Nephron (organoid): ENCODE measurements at regions not wholly inside any gene's neighbourhood (a gene's known extent, or its start where the extent isn't known, plus 50 kb on each side); places are given as distances from the start of the nearest gene placed in this dataset.

Source experiments
- H3K27ac Mint-ChIP-seq, 3 experiments: 2 replicates each; pipeline ENCODE4 v1.8.0; 2020; ENCODE audit warnings: mixed read lengths in 3 of 3, mild to moderate bottlenecking in 2 of 3, moderate library complexity in 1 of 3
- H3K27me3 Mint-ChIP-seq: 2 replicates; pipeline ENCODE4 v1.8.0; 2021; ENCODE audit warnings: low read depth, mild to moderate bottlenecking, moderate library complexity, mixed read lengths
- H3K36me3 Mint-ChIP-seq: 2 replicates; pipeline ENCODE4 v1.8.0; 2020; ENCODE audit warnings: low read depth, mixed read lengths
- H3K4me1 Mint-ChIP-seq: 2 replicates; pipeline ENCODE4 v1.8.0; 2020; ENCODE audit warnings: mixed read lengths
- H3K4me3 Mint-ChIP-seq, 3 experiments: 2 replicates each; pipeline ENCODE4 v1.8.0; 2020; ENCODE audit warnings: mild to moderate bottlenecking in 3 of 3, mixed read lengths in 3 of 3, moderate library complexity in 2 of 3
- H3K9me3 Mint-ChIP-seq: 2 replicates; pipeline ENCODE4 v1.8.0; 2020; ENCODE audit warnings: mixed read lengths
- TF ChIP-seq, protein P1 (sequence below), 3 experiments: fragments of 200-600 bp; sonication (generic); IDR thresholded peaks; one replicate each; pipeline ENCODE4 v1.5.0; 2021; ENCODE audit warnings: antibody characterized with exemption in 3 of 3; ENCODE audit not compliant: unreplicated experiment in 3 of 3

DNA sequence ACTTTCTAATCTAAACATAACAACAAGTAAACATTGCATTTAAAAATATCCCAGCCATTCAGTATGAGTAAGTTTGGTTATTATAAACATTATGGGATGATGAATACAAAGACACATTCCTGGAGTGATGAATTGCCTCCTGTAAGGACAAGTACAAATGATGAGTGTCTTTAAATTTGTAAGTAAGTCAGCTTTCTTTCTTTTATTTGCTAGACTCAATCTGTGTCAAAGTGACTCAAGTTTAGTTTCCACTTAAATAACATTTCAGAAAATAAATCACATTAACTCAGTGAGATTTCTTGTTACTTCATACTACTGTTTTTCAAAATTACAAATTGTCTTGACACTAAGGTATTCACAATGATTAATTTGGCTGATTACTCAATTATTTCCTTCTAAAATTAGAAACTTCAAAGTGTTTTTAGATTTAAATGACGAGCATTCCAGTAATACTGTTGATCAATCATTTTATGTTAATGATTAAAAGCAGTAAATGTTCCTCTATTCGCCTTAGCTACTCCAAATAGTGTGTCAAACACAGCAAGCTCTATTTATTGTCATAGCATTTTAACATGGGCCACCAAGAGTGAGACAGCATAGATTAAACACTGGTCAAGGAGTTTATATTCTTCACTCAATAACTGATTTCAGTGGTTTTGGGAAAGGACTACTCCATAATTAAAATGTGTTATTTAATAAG, 658.0 kb upstream of the MDGA2 start:
- H3K27me3 Mint-ChIP-seq: no peaks in the 10 kb centered on the region
- H3K9me3 Mint-ChIP-seq: peaks cover 13% of the 10 kb centered on the region
- H3K4me3 Mint-ChIP-seq: no peak overlapping the region
- H3K36me3 Mint-ChIP-seq: no peaks in the 10 kb centered on the region
- H3K4me1 Mint-ChIP-seq: no peaks in the 10 kb centered on the region
- TF ChIP-seq, protein P1, sequence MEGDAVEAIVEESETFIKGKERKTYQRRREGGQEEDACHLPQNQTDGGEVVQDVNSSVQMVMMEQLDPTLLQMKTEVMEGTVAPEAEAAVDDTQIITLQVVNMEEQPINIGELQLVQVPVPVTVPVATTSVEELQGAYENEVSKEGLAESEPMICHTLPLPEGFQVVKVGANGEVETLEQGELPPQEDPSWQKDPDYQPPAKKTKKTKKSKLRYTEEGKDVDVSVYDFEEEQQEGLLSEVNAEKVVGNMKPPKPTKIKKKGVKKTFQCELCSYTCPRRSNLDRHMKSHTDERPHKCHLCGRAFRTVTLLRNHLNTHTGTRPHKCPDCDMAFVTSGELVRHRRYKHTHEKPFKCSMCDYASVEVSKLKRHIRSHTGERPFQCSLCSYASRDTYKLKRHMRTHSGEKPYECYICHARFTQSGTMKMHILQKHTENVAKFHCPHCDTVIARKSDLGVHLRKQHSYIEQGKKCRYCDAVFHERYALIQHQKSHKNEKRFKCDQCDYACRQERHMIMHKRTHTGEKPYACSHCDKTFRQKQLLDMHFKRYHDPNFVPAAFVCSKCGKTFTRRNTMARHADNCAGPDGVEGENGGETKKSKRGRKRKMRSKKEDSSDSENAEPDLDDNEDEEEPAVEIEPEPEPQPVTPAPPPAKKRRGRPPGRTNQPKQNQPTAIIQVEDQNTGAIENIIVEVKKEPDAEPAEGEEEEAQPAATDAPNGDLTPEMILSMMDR (IDR thresholded peaks at IDR 0.05; ENCODE audit: unreplicated experiment in 3 of 3): no peak
- H3K27ac Mint-ChIP-seq: no peak overlapping the region

DNA sequence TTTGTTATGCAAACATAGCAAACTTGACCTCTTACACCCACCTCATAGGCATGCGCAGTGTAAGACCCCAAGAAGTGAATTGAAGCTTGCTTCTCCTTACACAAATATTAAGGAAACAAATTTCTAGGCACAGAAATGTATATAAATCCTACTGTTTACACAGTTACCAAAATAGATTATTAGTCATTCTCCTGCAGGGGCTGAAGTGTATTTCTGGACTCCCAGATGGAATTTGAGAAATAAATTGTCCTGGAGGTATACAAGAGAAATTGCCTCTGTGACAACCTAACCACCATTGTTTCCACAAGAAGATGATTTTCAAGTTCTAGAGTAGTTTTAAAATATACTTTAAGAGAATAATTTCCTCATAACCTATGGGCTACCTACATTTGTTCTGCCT, 656.0 kb upstream of the MDGA2 start:
- H3K27me3 Mint-ChIP-seq: no peaks in the 10 kb centered on the region
- H3K4me1 Mint-ChIP-seq: no peaks in the 10 kb centered on the region
- TF ChIP-seq, protein P1 (IDR thresholded peaks at IDR 0.05; ENCODE audit: unreplicated experiment in 3 of 3): no peak
- no peaks in the 10 kb centered on the region for H3K36me3 Mint-ChIP-seq
- no peak overlapping the region for H3K4me3 Mint-ChIP-seq
- H3K9me3 Mint-ChIP-seq: no peaks in the 10 kb centered on the region
- no peak overlapping the region for H3K27ac Mint-ChIP-seq

DNA sequence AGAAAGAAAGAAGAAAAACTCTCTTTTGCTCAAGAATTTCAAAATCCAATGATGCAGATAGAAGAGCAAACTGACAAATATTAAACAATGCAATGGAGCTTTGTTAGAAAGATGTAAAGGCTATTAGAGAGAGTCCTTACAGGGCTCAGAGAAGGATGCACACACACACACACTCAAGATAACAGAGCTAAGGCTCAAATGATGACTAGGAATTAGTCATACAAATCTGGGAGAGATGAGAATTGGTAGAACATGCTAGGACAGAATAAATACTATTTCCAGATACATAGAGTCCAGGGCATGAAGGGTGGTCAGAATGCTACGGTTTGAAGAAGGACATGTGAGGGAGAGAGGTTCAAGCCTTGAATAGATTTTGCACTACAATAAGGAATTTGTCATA, 650.1 kb upstream of the MDGA2 start:
- H3K27me3 Mint-ChIP-seq: no peaks in the 10 kb centered on the region
- H3K27ac Mint-ChIP-seq: no peak overlapping the region
- H3K4me3 Mint-ChIP-seq: no peak overlapping the region
- no peaks in the 10 kb centered on the region for H3K36me3 Mint-ChIP-seq
- H3K4me1 Mint-ChIP-seq: no peaks in the 10 kb centered on the region
- H3K9me3 Mint-ChIP-seq: no peaks in the 10 kb centered on the region
- TF ChIP-seq, protein P1 (IDR thresholded peaks at IDR 0.05; ENCODE audit: unreplicated experiment in 3 of 3): no peak

DNA sequence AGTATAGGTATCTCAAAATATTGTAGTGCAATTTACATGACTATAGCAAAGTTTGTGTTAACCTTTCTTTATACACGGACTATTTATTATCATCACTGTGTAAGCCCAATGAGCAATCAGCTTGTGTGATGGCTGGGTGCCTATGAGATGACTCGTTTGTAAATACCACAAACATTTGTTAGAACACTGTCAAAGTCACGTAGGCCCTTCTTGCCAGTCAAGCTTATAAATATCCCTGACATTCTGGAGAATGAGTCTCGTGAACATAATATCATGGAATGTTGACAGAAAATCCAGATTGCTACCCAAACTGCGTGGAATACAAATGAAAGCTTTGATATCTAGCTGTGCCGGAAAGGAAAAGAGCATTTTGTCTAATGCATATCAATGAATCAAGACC, 648.3 kb upstream of the MDGA2 start:
- H3K36me3 Mint-ChIP-seq: no peaks in the 10 kb centered on the region
- H3K9me3 Mint-ChIP-seq: no peaks in the 10 kb centered on the region
- TF ChIP-seq, protein P1 (IDR thresholded peaks at IDR 0.05; ENCODE audit: unreplicated experiment in 3 of 3): no peak
- H3K4me3 Mint-ChIP-seq: no peak overlapping the region
- H3K4me1 Mint-ChIP-seq: no peaks in the 10 kb centered on the region
- H3K27ac Mint-ChIP-seq: no peak overlapping the region
- H3K27me3 Mint-ChIP-seq: no peaks in the 10 kb centered on the region

DNA sequence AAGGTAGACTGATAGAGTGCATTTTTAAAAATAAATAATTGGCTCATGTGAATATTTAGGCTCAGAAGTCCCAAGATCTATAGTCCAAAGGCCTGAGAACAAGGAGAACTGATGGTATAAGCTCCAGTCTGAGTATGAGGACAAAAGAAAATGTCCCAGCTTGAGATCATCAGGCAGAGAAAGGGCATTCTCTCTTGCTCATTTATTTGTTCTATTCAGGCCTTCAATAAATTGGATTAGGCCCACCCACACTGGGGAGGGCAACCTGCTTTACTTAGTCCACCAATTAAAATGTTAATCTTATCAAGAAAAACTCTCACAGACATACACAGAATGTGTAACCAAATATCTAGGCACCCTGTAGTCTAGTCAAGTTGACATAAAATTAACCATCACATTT, 644.4 kb upstream of the MDGA2 start:
- TF ChIP-seq, protein P1 (IDR thresholded peaks at IDR 0.05; ENCODE audit: unreplicated experiment in 3 of 3): no peak
- Mint-ChIP-seq H3K27ac (no peak overlapping the region), H3K9me3 (peaks cover 6% of the 10 kb centered on the region), H3K27me3 (no peaks in the 10 kb centered on the region), H3K36me3 (no peaks in the 10 kb centered on the region), H3K4me3 (no peak overlapping the region), H3K4me1 (no peaks in the 10 kb centered on the region)

DNA sequence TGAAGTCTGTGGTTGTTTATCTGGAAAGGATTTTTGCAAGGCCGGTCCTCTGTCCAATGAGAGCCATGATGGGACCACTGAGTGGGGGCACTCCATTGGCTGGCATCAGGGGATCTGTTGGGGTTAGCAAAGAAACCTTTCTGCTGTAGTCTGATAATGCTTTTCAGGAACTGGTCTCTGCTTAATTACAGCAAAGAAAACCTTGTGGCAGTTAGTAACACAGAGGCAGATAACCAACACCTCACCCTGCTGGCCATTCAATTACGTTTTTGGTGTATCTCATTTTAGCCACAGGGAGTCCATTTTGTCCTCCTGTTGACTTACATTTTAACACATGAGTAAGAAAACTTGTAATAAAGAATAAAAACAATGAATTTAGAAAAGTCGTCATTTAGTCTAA, 629.3 kb upstream of the MDGA2 start:
- TF ChIP-seq, protein P1 (IDR thresholded peaks at IDR 0.05; ENCODE audit: unreplicated experiment in 3 of 3): no peak
- no peaks in the 10 kb centered on the region for H3K27me3 Mint-ChIP-seq
- no peak overlapping the region for H3K27ac Mint-ChIP-seq
- no peaks in the 10 kb centered on the region for H3K4me1 Mint-ChIP-seq
- H3K36me3 Mint-ChIP-seq: no peaks in the 10 kb centered on the region
- H3K4me3 Mint-ChIP-seq: no peak overlapping the region
- no peaks in the 10 kb centered on the region for H3K9me3 Mint-ChIP-seq
